ENCODE measurements at regions not wholly inside any gene's neighbourhood (a gene's known extent, or its start where the extent isn't known, plus 50 kb on each side); places are given as distances from the start of the nearest gene placed in this dataset.
"Not testable (repeated sequence)": the region's sequence is repeated elsewhere in the genome, so short reads cannot be mapped to it uniquely, and the experiment has no call there.

DNA sequence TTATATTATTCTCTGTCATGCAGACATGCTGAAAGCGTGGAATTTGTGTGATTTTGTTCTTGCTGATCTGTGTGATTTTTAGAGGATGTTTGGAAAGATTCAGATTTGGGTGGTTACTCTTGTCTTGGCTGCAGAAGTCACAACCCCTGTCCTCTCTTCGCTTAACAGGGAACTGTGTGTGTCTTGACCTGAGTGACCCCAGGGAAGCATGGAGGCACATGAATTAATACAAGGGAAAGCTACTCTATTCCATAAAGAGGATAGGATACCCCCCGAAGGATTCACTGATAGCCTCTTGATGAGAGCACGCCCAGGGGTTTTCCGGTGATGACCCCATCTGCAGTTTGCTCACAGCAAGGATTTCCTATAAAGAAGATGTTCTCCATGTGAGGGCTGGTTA lies 168.8 kb upstream of the ZNF469 start:
- H3K4me1 ChIP-seq (ENCODE audit: control insufficient read depth, insufficient read depth, low read length, poor library complexity, severe bottlenecking); H3K27ac ChIP-seq (ENCODE audit: insufficient read depth, low read length, poor library complexity, severe bottlenecking); H3K9me3 ChIP-seq (ENCODE audit: control insufficient read depth, low read length); H3K36me3 ChIP-seq (ENCODE audit: control insufficient read depth, insufficient read depth, low read length); H3K4me3 ChIP-seq (ENCODE audit: insufficient read depth, low read depth, low read length, poor library complexity, severe bottlenecking); H3K27me3 ChIP-seq (replicated peaks; ENCODE audit: control insufficient read depth, insufficient read depth, low read length, poor library complexity, severe bottlenecking); DNase-seq: not testable (repeated sequence)

GRCh38 chr16:88221001-88221761 lies 161.6 kb upstream of the ZNF469 start:
- not testable (repeated sequence) for H3K36me3 ChIP-seq (ENCODE audit: control insufficient read depth, insufficient read depth, low read length); H3K4me1 ChIP-seq (ENCODE audit: control insufficient read depth, insufficient read depth, low read length, poor library complexity, severe bottlenecking); H3K4me3 ChIP-seq (ENCODE audit: insufficient read depth, low read depth, low read length, poor library complexity, severe bottlenecking)

GRCh38 chr16:88223696-88224095 lies 159.1 kb upstream of the ZNF469 start:
- H3K27me3 ChIP-seq (replicated peaks; ENCODE audit: control insufficient read depth, insufficient read depth, low read length, poor library complexity, severe bottlenecking); H3K27ac ChIP-seq (ENCODE audit: insufficient read depth, low read length, poor library complexity, severe bottlenecking); H3K4me3 ChIP-seq (ENCODE audit: insufficient read depth, low read depth, low read length, poor library complexity, severe bottlenecking); H3K4me1 ChIP-seq (ENCODE audit: control insufficient read depth, insufficient read depth, low read length, poor library complexity, severe bottlenecking); DNase-seq; H3K9me3 ChIP-seq (ENCODE audit: control insufficient read depth, low read length); H3K36me3 ChIP-seq (ENCODE audit: control insufficient read depth, insufficient read depth, low read length): not testable (repeated sequence)

More at GRCh38 chr16:88221001-88221761, 161.6 kb upstream of the ZNF469 start:
- H3K9me3 ChIP-seq (ENCODE audit: control insufficient read depth, low read length); DNase-seq; H3K27me3 ChIP-seq (replicated peaks; ENCODE audit: control insufficient read depth, insufficient read depth, low read length, poor library complexity, severe bottlenecking); H3K27ac ChIP-seq (ENCODE audit: insufficient read depth, low read length, poor library complexity, severe bottlenecking): not testable (repeated sequence)

DNA sequence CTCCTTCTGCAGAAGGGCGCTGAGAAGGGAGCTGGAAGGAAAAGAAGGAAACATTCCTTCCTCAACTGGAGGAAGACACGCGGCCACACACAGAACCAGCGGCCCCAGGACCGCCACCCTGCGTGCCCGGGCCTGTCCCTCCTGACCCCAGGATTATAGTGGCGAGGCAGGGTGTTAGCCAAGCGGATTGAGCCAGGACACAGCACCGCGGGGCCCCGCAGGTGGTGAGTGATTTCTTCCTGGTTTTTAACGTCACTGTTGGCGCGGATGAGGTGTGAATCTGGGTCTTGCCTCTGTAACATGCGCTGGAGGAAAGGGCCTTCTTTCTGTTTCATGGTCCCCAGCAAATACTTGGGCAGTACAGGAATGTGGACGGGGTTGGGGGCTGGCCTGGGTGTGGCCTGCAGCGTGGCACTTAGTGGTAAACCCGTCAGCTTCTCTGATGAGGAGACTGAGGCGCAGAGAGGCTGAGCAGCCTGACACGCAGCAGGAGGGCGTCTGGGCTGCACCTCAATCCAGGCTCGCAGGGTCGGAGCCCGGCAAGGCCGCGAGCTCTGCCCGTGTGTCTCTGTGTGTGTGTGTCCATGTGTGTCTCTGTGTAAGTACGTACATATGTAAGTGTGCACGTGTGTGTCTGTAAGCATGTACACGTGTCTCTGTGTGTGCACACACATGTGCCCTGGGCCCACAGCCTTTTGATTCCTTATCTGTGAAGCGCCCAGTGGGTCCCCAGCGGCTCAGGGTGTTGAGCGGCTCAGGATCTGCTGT lies 158.4 kb upstream of the ZNF469 start:
- H3K4me1 ChIP-seq (ENCODE audit: control insufficient read depth, insufficient read depth, low read length, poor library complexity, severe bottlenecking); H3K27me3 ChIP-seq (replicated peaks; ENCODE audit: control insufficient read depth, insufficient read depth, low read length, poor library complexity, severe bottlenecking); H3K36me3 ChIP-seq (ENCODE audit: control insufficient read depth, insufficient read depth, low read length); H3K9me3 ChIP-seq (ENCODE audit: control insufficient read depth, low read length); H3K4me3 ChIP-seq (ENCODE audit: insufficient read depth, low read depth, low read length, poor library complexity, severe bottlenecking); DNase-seq; H3K27ac ChIP-seq (ENCODE audit: insufficient read depth, low read length, poor library complexity, severe bottlenecking): not testable (repeated sequence)

DNA sequence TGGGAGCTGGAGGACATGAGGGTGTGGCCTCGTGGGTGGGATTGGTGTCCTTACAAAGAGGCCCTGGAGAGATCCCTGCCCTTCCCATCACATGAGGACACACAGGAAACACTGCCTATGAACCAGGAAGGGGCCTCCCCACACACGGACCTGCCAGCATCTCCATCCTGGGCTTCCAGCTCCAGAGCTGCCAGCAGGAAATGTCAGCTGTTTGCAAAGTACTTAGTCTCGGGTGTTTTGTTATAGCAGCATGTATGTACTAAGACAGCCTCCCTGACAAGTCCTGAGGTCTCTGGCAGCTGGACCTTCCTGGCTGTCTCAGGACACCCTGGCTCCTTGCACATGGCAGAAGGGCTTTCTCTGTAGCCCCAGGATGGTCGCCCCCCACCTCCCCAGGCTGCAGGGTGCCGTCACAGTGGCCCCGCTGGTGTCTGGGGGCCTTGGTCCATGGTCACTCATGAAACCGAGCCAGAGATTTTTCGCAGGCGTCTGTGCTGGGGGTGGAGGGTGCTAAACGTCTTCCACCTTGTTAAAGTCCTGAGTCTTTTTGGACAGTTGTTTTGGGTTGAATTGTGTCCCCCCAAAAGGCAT lies 157.0 kb upstream of the ZNF469 start:
- not testable (repeated sequence) for H3K4me1 ChIP-seq (ENCODE audit: control insufficient read depth, insufficient read depth, low read length, poor library complexity, severe bottlenecking); H3K27ac ChIP-seq (ENCODE audit: insufficient read depth, low read length, poor library complexity, severe bottlenecking); H3K4me3 ChIP-seq (ENCODE audit: insufficient read depth, low read depth, low read length, poor library complexity, severe bottlenecking); DNase-seq; H3K27me3 ChIP-seq (replicated peaks; ENCODE audit: control insufficient read depth, insufficient read depth, low read length, poor library complexity, severe bottlenecking); H3K36me3 ChIP-seq (ENCODE audit: control insufficient read depth, insufficient read depth, low read length); H3K9me3 ChIP-seq (ENCODE audit: control insufficient read depth, low read length)

- not testable (repeated sequence) for H3K27me3 ChIP-seq (replicated peaks; ENCODE audit: control insufficient read depth, insufficient read depth, low read length, poor library complexity, severe bottlenecking); DNase-seq; H3K36me3 ChIP-seq (ENCODE audit: control insufficient read depth, insufficient read depth, low read length); H3K9me3 ChIP-seq (ENCODE audit: control insufficient read depth, low read length); H3K27ac ChIP-seq (ENCODE audit: insufficient read depth, low read length, poor library complexity, severe bottlenecking); H3K4me3 ChIP-seq (ENCODE audit: insufficient read depth, low read depth, low read length, poor library complexity, severe bottlenecking); H3K4me1 ChIP-seq (ENCODE audit: control insufficient read depth, insufficient read depth, low read length, poor library complexity, severe bottlenecking)
These were observed 156.5 kb upstream of the ZNF469 start for GRCh38 chr16:88226302-88226701.

- not testable (repeated sequence) for H3K4me1 ChIP-seq (ENCODE audit: control insufficient read depth, insufficient read depth, low read length, poor library complexity, severe bottlenecking); H3K4me3 ChIP-seq (ENCODE audit: insufficient read depth, low read depth, low read length, poor library complexity, severe bottlenecking); H3K9me3 ChIP-seq (ENCODE audit: control insufficient read depth, low read length)
These were observed 155.6 kb upstream of the ZNF469 start for GRCh38 chr16:88227026-88227721.

DNA sequence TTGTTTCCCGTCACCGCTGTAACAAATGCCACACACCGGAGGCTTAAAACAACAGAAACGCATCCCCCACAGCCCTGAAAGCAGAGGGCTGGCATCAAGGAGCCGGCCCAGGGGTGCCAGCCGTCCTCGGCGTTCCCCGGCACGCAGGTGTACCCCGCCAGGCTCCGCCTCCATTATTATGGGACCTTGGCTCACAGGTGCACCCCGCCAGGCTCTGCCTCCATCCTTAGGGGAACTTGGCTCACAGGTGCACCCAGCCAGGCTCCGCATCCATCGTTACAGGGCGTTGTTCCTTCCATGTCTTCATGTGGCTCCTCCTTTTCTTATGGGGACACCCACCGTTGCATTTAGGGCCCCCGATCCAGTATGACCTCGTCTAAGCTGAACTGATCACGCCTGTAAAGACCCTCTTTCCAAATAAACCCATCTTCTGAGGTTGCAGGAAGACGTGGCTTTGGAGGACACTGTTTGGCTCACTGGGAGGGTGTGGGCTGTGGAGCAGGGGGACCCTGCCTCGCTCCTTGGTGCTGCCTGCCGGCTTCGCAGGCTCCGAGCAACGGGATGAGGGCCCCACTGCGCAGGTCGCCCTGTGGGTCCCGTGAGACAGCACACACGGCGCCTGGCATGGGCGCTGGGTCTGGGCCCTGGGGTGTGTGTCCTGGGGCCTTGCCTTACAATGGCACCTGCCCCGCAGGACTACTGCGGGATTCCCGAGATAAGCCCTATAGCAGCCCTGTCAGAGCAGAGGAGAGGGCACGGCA lies 154.9 kb upstream of the ZNF469 start:
- H3K36me3 ChIP-seq (ENCODE audit: control insufficient read depth, insufficient read depth, low read length); H3K4me3 ChIP-seq (ENCODE audit: insufficient read depth, low read depth, low read length, poor library complexity, severe bottlenecking); H3K27ac ChIP-seq (ENCODE audit: insufficient read depth, low read length, poor library complexity, severe bottlenecking); H3K4me1 ChIP-seq (ENCODE audit: control insufficient read depth, insufficient read depth, low read length, poor library complexity, severe bottlenecking); DNase-seq; H3K9me3 ChIP-seq (ENCODE audit: control insufficient read depth, low read length); H3K27me3 ChIP-seq (replicated peaks; ENCODE audit: control insufficient read depth, insufficient read depth, low read length, poor library complexity, severe bottlenecking): not testable (repeated sequence)

More at GRCh38 chr16:88227026-88227721, 155.6 kb upstream of the ZNF469 start:
- H3K27ac ChIP-seq (ENCODE audit: insufficient read depth, low read length, poor library complexity, severe bottlenecking); H3K36me3 ChIP-seq (ENCODE audit: control insufficient read depth, insufficient read depth, low read length); H3K27me3 ChIP-seq (replicated peaks; ENCODE audit: control insufficient read depth, insufficient read depth, low read length, poor library complexity, severe bottlenecking); DNase-seq: not testable (repeated sequence)

GRCh38 chr16:88228751-88229150 lies 154.0 kb upstream of the ZNF469 start:
- H3K9me3 ChIP-seq (ENCODE audit: control insufficient read depth, low read length) = not testable (repeated sequence)

More at GRCh38 chr16:88228751-88229150, 154.0 kb upstream of the ZNF469 start:
- not testable (repeated sequence) for H3K36me3 ChIP-seq (ENCODE audit: control insufficient read depth, insufficient read depth, low read length); DNase-seq; H3K27ac ChIP-seq (ENCODE audit: insufficient read depth, low read length, poor library complexity, severe bottlenecking); H3K4me3 ChIP-seq (ENCODE audit: insufficient read depth, low read depth, low read length, poor library complexity, severe bottlenecking); H3K4me1 ChIP-seq (ENCODE audit: control insufficient read depth, insufficient read depth, low read length, poor library complexity, severe bottlenecking); H3K27me3 ChIP-seq (replicated peaks; ENCODE audit: control insufficient read depth, insufficient read depth, low read length, poor library complexity, severe bottlenecking)
